ENCODE measurements at regions not wholly inside any gene's neighbourhood (a gene's known extent, or its start where the extent isn't known, plus 50 kb on each side); places are given as distances from the start of the nearest gene placed in this dataset.

GRCh38 chr18:39421276-39421675 lies 1855.7 kb upstream of the CELF4 start:
- DNase-seq (ENCODE audit: low read depth, low spot score) = no peak

- DNase-seq (ENCODE audit: low read depth, low spot score) = no peak
These were observed 1853.7 kb upstream of the CELF4 start for GRCh38 chr18:39419315-39419714.

GRCh38 chr18:39415471-39415870 lies 1849.9 kb upstream of the CELF4 start:
- no peak for DNase-seq (ENCODE audit: low read depth, low spot score)

- peak; percentile 71 for DNase-seq (ENCODE audit: low read depth, low spot score)
These were observed 1848.6 kb upstream of the CELF4 start for GRCh38 chr18:39414009-39414700.

- DNase-seq (ENCODE audit: low read depth, low spot score) = no peak
These were observed 1841.3 kb upstream of the CELF4 start for GRCh38 chr18:39406941-39407340.

GRCh38 chr18:39403121-39403520 lies 1837.5 kb upstream of the CELF4 start:
- no peak for DNase-seq (ENCODE audit: low read depth, low spot score)

GRCh38 chr18:39399662-39400061 lies 1834.1 kb upstream of the CELF4 start:
- DNase-seq (ENCODE audit: low read depth, low spot score) = no peak

- DNase-seq (ENCODE audit: low read depth, low spot score) = no peak
These were observed 1830.6 kb upstream of the CELF4 start for GRCh38 chr18:39396168-39396567.

- no peak for DNase-seq (ENCODE audit: low read depth, low spot score)
These were observed 1824.3 kb upstream of the CELF4 start for GRCh38 chr18:39389800-39390379.

- no peak for DNase-seq (ENCODE audit: low read depth, low spot score)
These were observed 1815.3 kb upstream of the CELF4 start for GRCh38 chr18:39380866-39381265.

- DNase-seq (ENCODE audit: low read depth, low spot score) = no peak
These were observed 1814.7 kb upstream of the CELF4 start for GRCh38 chr18:39380186-39380725.

- no peak for DNase-seq (ENCODE audit: low read depth, low spot score)
These were observed 1809.5 kb upstream of the CELF4 start for GRCh38 chr18:39375066-39375465.

- no peak for DNase-seq (ENCODE audit: low read depth, low spot score)
These were observed 1806.4 kb upstream of the CELF4 start for GRCh38 chr18:39371996-39372395.

GRCh38 chr18:39366656-39367055 lies 1801.1 kb upstream of the CELF4 start:
- DNase-seq (ENCODE audit: low read depth, low spot score) = no peak

GRCh38 chr18:39365836-39366485 lies 1800.4 kb upstream of the CELF4 start:
- no peak for DNase-seq (ENCODE audit: low read depth, low spot score)

- DNase-seq (ENCODE audit: low read depth, low spot score) = no peak
These were observed 1794.5 kb upstream of the CELF4 start for GRCh38 chr18:39360072-39360471.

- no peak for DNase-seq (ENCODE audit: low read depth, low spot score)
These were observed 1794.0 kb upstream of the CELF4 start for GRCh38 chr18:39359636-39360035.

- no peak for DNase-seq (ENCODE audit: low read depth, low spot score)
These were observed 1785.3 kb upstream of the CELF4 start for GRCh38 chr18:39350945-39351344.

GRCh38 chr18:39349801-39350200 lies 1784.2 kb upstream of the CELF4 start:
- DNase-seq (ENCODE audit: low read depth, low spot score) = no peak

- no peak for DNase-seq (ENCODE audit: low read depth, low spot score)
These were observed 1783.2 kb upstream of the CELF4 start for GRCh38 chr18:39348757-39349156.

- DNase-seq (ENCODE audit: low read depth, low spot score) = no peak
These were observed 1782.1 kb upstream of the CELF4 start for GRCh38 chr18:39347701-39348100.

- no peak for DNase-seq (ENCODE audit: low read depth, low spot score)
These were observed 1781.3 kb upstream of the CELF4 start for GRCh38 chr18:39346916-39347315.

- no peak for DNase-seq (ENCODE audit: low read depth, low spot score)
These were observed 1779.7 kb upstream of the CELF4 start for GRCh38 chr18:39345321-39345720.
